ENCODE measurements at regions not wholly inside any gene's neighbourhood (a gene's known extent, or its start where the extent isn't known, plus 50 kb on each side); places are given as distances from the start of the nearest gene placed in this dataset.

DNA sequence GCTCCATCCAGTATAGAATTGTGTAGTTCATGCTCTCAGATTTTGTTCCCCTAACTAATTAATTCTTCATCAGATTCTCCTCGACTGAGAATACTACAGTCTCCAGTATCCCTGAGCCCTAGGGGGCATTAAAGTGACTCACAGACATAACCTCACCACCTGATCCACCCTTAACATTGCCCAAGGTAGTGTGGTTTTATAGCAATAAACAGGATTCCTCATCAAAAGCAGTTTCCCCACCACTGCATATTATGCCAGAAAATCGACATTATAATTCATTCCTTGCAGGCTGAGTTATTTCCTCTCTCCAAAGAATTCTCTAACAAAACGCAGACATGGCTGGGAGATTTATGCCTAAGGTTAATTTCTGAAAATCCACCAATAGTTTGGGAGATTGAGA, 1402.5 kb upstream of the CELF2 start:
- DNase-seq: no peak

- DNase-seq: no peak
These were observed 1396.5 kb upstream of the CELF2 start for GRCh38 chr10:9621216-9621615.

DNA sequence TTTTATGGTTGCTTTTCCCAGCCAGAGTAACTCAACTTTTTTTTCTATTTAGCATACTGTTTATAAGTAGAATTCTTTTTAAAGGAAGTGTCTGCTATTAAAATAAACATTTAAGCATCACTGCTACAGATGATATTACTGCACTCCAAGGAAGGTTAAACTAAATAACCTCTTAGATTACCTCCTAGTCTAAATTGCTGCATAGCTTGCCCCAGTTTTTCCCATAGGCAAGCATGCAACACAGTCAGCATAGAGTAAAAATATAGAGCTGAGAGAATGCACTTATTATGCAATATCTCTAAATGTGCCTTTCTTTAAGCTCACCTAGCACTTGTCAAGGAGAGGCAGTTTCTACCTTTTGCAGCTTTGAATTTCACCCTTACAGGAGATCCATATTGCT, 1392.4 kb upstream of the CELF2 start:
- no peak for DNase-seq

DNA sequence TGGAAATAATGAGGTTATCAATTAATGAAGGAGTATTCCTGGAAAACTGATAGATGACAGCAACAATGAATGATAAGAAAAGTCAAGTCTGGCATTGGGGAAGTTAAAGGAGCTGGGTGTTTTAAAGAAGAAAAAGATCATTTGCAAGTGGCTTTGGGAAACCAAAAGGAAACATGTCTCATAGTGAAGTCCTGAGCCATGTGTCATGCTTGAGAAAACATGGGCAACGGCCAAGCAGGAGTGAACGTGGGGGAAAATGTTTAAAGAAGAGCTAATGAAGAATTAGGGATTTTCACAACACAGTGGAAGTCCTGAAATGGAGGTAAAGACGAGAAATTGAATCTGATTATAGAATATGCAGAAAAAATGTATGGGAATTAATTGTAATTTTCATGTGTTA, 1383.2 kb upstream of the CELF2 start:
- DNase-seq: no peak

DNA sequence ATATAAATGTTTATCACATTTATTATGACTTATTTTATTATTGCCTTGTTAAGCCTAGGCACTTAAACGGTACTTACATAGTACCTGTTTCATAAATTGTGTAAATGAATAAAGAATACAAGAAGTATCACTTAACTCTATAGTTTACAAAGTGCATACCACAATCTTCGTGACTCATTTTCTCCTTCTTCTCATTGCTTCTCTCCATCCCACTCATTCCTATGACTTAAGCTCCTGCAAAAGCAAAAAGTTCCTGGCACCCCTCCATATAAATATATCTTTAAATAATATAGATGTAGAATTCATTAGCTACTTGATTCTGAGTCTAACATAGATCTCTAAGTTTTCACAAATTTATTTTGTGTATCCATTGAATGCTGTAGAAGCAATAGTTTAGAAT, 1382.0 kb upstream of the CELF2 start:
- DNase-seq: no peak

DNA sequence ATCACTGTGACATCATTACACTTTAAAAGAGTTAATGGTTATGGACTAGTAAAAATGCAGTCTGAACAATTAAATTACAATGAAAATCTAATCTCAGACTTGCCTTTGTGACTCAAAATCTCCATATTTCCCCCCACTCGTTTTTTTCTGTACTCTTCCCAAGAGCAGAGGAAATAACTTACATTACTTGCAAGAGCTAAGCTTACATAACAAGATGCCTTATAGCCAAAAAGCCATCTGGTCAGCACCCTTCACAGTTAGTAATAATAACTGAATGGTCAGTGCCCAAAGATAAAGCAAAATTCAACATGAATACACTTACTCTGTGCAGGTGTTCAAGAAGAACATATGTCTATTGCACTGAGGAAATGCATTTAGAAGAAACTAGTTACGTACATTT, 1381.5 kb upstream of the CELF2 start:
- DNase-seq: no peak

GRCh38 chr10:9643782-9644181, 1373.9 kb upstream of the CELF2 start:
- DNase-seq: no peak

DNA sequence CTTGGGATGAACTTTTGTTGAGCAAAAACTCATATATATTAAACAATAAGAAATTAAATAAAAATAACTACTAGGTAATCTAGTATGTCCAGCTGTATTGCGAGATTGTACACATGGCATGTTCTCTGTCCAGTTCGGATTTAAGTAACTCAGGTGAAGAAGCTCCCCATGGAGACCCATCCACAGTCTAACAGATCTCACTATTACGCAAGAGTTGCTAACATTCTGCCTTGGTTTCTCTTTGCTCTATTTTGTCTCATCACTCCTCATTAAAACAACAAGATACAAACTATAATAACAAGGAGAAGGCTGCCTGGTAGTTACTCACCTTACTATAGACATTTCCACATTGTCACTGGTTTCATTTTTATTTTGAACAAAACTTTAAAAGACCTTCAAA, 1372.3 kb upstream of the CELF2 start:
- DNase-seq: no peak

GRCh38 chr10:9645928-9646600, 1371.6 kb upstream of the CELF2 start:
- DNase-seq: no peak

GRCh38 chr10:9654261-9654660, 1363.4 kb upstream of the CELF2 start:
- DNase-seq: no peak

GRCh38 chr10:9656386-9656785, 1361.3 kb upstream of the CELF2 start:
- DNase-seq: no peak

DNA sequence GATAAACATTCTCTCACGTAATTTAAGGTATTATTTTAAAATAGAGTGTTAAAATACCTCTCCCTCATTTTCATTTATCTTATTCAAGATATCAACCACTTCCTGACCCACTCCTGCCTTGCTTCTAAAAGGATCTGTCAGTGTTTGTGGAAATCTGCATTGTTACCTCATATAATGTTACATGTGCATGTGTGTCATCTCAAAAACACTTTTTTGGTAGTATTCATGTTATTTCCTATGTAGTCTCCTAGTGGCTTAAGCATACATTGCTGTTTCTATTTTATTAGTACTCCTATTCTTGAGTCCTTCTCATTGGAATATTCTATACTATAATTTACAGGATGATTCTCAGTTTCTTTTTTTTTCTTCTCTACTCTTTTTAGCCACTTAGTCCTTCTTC, 1360.7 kb upstream of the CELF2 start:
- no peak for DNase-seq

GRCh38 chr10:9657530-9657929, 1360.1 kb upstream of the CELF2 start:
- no peak for DNase-seq

DNA sequence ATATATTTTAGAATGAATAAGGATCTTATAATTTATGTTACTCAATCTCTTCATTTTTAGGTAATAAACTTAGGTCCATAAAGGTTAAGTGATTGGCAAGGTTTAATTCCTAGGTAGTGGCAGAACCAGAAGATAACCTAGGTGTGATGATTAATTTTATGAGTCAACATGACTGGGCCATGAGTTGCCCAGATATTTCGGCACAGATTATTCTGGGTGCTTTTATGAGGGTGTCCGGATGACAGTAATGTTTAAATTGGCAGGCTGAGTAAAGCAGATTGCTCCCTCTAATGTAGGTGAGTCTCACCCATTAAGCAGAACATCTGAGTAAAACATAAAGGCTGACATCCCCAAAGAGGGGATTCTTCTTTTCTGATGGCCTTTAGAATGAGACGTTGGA, 1349.3 kb upstream of the CELF2 start:
- DNase-seq: no peak

GRCh38 chr10:9670911-9671310, 1346.8 kb upstream of the CELF2 start:
- DNase-seq: no peak

- no peak for DNase-seq
These were observed 1336.0 kb upstream of the CELF2 start for GRCh38 chr10:9681655-9682054.

GRCh38 chr10:9682802-9683201, 1334.9 kb upstream of the CELF2 start:
- no peak for DNase-seq

- no peak for DNase-seq
These were observed 1333.5 kb upstream of the CELF2 start for GRCh38 chr10:9684186-9684585.

DNA sequence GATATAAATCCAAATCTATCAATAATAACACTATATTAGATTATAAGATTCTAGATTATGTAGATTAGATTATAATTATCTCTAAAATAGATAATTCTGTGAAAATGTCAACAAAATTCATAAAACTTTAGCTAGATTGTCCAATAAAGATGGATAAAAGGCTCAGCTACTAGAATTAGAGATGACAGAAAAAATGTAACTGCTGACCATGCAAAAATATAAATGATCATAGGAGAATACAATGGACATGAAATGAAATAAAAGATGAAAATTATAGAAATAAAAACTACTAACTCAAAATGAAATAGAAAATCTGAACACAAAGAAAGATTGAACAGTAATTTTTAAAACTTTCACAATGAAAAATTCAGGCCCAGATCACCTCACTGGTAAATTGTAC, 1332.1 kb upstream of the CELF2 start:
- DNase-seq: no peak

- DNase-seq: no peak
These were observed 1329.0 kb upstream of the CELF2 start for GRCh38 chr10:9688711-9689110.

- DNase-seq: no peak
These were observed 1310.5 kb upstream of the CELF2 start for GRCh38 chr10:9707216-9707615.

DNA sequence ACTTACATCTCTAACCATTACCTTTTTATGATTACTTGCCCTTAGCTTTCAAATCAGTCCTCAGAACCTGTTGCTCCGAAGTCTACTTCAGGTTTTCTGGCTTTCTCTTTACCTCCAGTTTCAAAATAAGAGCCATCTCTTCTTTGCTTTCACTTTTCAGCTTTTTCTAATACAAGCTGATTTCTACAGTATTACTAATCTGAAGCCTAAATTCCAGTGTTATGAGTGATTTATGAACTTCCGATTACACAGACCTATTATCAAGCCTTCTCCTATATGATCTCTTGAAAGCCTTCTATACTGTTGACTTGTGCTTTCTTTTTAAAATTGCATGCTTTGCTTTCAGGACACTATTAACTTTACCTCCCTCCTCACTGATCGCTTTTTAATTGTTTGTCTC, 1307.8 kb upstream of the CELF2 start:
- DNase-seq: no peak

DNA sequence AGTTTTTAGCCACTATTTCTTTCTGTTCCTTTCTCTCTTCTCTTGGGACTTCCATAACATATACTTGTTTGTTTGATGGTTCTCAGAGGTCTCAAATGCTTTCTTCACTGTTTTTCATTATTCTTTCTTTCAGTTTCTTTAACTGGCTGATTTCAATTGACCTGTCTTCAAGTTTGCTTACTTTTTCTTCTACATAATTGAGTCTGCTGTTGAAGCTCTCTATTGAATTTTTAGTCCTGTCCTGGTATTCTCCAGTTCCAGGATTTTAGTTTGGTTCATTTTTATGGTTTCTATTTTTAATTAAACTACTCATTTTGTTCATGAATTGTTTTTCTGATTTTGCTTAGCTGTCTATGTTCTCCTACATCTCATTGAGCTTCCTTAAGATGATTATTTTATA, 1305.3 kb upstream of the CELF2 start:
- DNase-seq: no peak

GRCh38 chr10:9719246-9719645, 1298.4 kb upstream of the CELF2 start:
- no peak for DNase-seq

- no peak for DNase-seq
These were observed 1283.9 kb upstream of the CELF2 start for GRCh38 chr10:9733766-9734165.

DNA sequence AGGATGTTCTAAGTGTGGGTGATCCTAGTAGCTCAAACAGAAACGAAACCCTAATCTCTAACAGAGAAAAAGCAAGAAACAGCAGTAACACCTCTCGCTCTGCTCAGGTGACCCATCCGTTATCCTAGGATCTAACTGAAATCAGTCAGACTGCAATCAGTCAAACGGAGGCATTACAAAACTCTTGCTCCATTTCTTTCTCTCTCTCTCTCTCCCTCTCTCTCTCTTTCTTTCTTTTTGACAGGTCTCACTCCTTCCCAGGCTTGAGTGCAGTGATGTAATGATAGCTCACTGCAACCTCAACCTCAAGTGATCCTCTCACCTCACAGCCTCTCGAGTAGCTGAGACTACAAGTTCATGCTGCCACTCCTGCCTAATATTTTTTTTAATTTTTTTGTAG, 1283.5 kb upstream of the CELF2 start:
- DNase-seq: no peak

Data from NCI-H1417 (cell line).